ENCODE measurements at regions not wholly inside any gene's neighbourhood (a gene's known extent, or its start where the extent isn't known, plus 50 kb on each side); places are given as distances from the start of the nearest gene placed in this dataset.

- TF ChIP-seq ZNF18 (tag by site-specific recombination; IDR thresholded peaks at IDR 0.05) (no peak), ZNF544 (tag by site-specific recombination; IDR thresholded peaks at IDR 0.05) (no peak), MEIS1 (CRISPR knock-in tag; IDR thresholded peaks at IDR 0.05; ENCODE audit: borderline replicate concordance) (no peak), GLI4 (tag by site-specific recombination; IDR thresholded peaks at IDR 0.05) (no peak), KLF9 (tag by site-specific recombination; IDR thresholded peaks at IDR 0.05; ENCODE audit: low read depth) (no peak), ZNF37A (tag by site-specific recombination; IDR thresholded peaks at IDR 0.05) (no peak), ZNF530 (tag by site-specific recombination; IDR thresholded peaks at IDR 0.05; ENCODE audit: low read depth) (no peak), WT1 (tag by site-specific recombination; IDR thresholded peaks at IDR 0.05) (no peak), ZNF658 (tag by site-specific recombination; IDR thresholded peaks at IDR 0.05) (no peak), ZNF48 (tag by site-specific recombination; IDR thresholded peaks at IDR 0.05) (no peak), ZNF112 (tag by site-specific recombination; IDR thresholded peaks at IDR 0.05) (no peak), PRDM2 (tag by site-specific recombination; IDR thresholded peaks at IDR 0.05; ENCODE audit: borderline replicate concordance) (no peak), RBAK (tag by site-specific recombination; IDR thresholded peaks at IDR 0.05) (no peak), GLI2 (tag by site-specific recombination; IDR thresholded peaks at IDR 0.05; ENCODE audit: borderline replicate concordance, low read depth) (no peak), ZNF549 (tag by site-specific recombination; IDR thresholded peaks at IDR 0.05) (no peak), ZNF843 (tag by site-specific recombination; IDR thresholded peaks at IDR 0.05) (peak; percentile 78; the same call in 1 of the 2 replicates), ZSCAN5A (tag by site-specific recombination; IDR thresholded peaks at IDR 0.05) (no peak), KLF16 (tag by site-specific recombination; IDR thresholded peaks at IDR 0.05) (no peak), ZNF654 (tag by site-specific recombination; IDR thresholded peaks at IDR 0.05; ENCODE audit: low read depth) (no peak), PRDM6 (tag by site-specific recombination; IDR thresholded peaks at IDR 0.05) (peak; percentile 87), AEBP2 (tag by site-specific recombination; IDR thresholded peaks at IDR 0.05; ENCODE audit: borderline replicate concordance) (no peak), ZNF214 (tag by site-specific recombination; IDR thresholded peaks at IDR 0.05; ENCODE audit: borderline replicate concordance) (no peak), ZNF10 (tag by site-specific recombination; IDR thresholded peaks at IDR 0.05) (no peak), PRDM1 (tag by site-specific recombination; IDR thresholded peaks at IDR 0.05) (no peak), ZNF302 (tag by site-specific recombination; IDR thresholded peaks at IDR 0.05; ENCODE audit: low read depth) (no peak), ZNF692 (tag by site-specific recombination; IDR thresholded peaks at IDR 0.05) (no peak)
Observed at GRCh38 chr6:150729188-150729748, 129.6 kb downstream of the PLEKHG1 start (continued).
